ENCODE measurements at regions not wholly inside any gene's neighbourhood (a gene's known extent, or its start where the extent isn't known, plus 50 kb on each side); places are given as distances from the start of the nearest gene placed in this dataset.

DNA sequence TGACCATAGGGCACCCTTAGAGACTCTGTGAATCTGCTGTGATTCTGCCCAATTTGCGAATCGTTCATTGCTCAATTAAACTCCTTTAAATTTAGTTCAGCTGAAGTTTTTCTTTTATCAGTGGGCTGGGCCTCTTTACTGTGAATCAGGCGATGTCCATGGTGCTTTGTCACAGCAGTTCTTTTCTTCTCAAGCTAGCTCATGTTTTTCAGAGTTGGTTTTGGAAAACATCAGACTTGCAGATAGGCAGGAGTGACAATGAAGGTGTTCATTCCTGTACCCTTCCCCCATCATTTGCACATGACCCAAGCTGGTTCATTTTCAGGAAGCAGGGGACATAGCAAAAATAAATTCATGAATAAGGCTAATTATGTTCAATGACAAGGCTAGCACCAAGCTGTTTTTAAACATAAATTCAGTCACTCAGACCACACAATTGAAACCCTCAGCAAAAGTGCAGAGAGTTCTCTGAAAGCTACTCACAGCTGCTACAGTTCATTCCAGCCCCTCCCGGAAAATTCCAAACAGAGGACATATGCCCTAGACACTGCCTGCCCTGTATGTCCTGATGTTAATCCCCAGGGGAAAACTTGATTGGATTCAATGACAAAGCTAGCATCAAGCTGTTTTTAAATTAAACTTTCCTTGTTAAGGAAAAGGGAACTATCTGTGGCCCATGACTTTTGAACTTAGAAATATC lies 383.3 kb downstream of the C12orf75 start:
- DNase-seq = peak; percentile 84

DNA sequence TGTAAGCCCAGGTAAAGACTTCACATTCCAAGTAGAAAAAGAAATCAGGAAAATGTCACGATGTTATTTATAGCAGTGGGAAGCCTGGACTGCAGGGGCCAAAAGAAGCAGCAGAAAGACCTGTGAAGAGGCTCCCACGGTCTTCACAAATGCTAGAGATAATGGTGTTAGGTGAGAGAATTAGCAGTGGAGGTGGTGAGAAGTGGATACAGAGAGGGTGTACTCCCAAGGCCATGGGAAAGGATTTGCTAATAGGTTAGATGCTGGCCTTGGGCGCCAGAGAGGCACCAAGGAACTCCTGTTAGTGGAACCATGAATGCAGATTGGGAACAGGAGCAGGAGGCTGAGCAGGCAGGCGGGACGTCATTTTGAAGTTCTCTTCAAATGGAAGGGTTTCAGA lies 386.1 kb downstream of the C12orf75 start:
- no peak for DNase-seq

DNA sequence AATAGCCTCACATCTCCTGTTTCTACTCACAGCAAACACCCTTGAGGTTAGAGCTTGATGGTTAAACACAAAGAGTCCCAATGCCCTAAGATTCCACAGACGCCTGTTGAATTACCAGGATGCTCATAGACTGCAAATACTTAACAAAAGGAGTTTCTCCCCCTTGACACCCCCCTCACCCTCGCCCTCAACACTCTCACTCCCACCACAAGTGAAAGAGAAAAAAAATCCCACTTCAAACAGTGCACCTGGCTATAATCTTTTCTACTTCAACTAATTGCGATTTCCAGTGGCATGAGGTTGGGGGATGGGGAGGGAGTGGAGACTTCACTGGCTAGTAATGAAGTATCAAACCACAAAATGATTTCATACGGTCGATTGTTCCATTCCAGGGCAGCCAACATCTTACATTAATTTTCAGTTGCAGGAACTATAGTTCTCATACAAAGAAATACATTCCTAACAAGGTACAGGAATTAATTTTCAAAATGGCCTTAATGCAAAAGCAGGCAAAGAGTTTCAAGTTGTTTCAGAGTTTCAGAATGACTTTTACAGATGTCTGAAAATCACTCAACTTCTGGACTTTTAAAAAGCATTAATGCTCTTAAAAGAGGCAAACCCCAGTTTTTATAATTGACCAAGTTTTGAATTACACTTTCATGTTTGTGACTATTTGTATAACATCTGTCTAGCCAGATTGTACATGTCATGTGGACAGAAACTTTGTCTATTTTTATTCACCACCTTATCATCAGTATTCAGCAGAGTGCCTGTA lies 390.7 kb downstream of the C12orf75 start:
- no peak for DNase-seq

DNA sequence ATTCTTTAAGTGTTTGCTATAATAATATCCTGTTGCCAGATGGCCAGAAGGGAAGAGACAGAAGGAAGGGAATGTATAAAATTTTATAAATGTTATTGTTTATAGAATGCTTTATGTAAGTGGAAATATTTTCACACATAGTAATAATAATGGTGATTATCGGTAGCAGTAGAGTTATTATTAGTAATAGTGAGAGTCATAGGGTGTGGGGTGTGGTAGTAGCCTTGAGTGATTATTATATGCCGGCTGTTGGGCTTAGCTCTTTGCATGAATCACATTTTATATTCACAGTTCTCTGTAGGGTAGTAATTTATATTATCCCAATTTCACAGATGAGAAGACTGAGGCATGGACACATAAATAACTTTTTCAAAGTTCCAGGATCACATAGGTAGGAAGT lies 391.4 kb downstream of the C12orf75 start:
- DNase-seq = no peak

DNA sequence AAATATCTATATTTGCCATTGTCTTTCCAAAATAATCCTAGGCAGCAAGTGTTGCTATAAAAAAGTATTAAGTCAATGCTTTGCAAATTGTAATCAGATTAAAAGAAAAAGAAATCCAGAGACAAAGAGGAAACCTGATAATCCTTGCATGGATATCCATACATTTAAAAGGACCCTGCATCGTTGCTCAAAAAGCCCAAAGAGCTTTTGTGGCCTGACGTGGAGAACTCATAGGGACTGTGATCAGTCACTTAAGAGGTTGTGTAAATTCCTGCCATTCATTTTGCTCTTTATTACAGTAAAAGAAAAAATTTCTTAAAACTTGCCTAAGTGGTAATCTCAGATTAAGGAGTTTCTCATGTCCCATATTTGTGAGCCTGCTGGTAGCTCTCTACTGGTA lies 392.6 kb downstream of the C12orf75 start:
- no peak for DNase-seq

DNA sequence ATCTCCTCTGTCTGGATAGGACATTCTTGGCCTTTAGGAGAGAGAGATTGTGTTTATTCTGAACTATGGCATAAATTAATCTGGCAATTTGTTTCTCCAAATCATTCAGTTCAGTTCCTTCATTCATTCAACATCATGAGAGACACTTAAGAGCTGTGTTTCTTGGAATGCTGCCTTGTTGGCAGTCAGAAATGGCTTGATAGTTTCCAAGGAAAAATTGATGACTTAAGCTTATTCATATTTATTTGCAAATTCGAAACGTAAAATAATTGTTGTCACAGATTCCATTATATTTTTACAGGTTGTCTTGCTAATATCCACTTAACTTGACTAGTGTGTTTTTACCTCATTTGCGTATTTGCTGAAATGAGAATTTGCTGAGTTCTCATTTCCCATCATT lies 393.0 kb downstream of the C12orf75 start:
- DNase-seq = no peak

- no peak for DNase-seq
Observed at GRCh38 chr12:105724641-105725040, 394.1 kb downstream of the C12orf75 start.

- no peak for DNase-seq
Observed at GRCh38 chr12:105725054-105725453, 394.6 kb downstream of the C12orf75 start.

DNA sequence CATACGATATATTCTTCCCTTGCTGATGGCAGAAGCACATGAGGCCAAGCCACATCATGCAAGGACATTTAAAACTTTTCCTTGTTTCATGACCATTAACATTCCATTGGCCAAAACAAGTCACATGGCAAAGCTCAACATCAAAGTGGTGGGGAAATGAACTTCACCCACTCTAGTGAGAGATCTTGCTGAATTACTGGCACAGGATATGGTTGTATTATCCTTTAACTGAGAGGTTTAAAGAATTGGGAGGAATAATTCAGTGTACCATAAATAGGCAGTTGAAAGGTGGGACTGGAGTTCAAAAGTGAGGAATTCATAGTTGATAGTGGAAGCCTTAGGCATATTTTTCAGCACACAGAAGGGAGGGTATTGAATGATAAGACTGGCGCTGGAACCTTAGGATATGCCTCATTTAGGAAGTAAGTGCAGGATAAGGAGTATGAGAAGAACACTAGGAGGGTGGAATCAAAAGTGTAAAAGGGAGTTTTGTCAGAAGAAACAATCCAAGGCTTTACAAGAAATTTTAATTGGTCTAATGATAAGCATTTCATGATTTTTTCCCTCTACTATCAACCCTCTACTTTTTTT lies 398.8 kb downstream of the C12orf75 start:
- no peak for DNase-seq

- no peak for DNase-seq
Observed at GRCh38 chr12:105729926-105730325, 399.4 kb downstream of the C12orf75 start.

DNA sequence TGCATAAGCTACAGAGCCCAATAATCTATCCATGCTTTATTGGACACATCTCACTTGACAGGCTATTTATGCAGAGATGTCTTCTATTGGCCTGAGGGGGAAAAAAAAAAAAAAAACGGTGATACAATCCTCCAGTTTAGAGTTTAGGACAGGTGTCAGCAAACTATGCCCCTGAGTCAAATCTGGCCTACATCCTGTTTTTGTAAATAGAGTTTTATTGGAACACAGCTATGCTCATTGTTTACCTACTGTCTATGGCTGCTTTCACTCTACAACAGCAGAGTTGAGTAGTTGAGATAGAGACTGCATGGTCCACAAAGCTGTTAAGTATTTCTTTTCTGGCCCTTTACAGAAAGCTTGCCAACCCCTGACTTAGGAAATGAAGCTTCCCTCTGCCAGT lies 403.1 kb downstream of the C12orf75 start:
- no peak for DNase-seq

GRCh38 chr12:105736498-105736897 lies 402.3 kb downstream of the NUAK1 start:
- no peak for DNase-seq

DNA sequence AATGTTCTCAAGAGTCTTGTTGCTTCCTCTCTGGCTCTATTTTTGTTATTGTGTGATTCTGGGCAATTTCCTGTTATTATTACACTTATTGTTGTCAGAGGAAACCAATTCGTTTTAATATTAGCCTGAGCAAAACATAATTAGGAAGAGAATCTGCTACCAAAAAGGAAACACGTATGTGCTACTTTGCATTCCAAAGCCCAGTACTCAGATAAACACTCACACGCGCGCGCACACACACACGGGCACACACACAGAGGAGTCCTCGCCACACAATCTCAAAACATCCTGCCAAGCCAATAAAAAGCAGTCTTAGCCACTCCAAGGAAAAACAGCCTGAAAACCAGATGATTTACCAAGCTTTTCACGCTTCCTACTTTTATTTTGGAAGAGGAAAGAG lies 400.7 kb downstream of the NUAK1 start:
- DNase-seq = no peak

- peak; percentile 38 for DNase-seq
Observed at GRCh38 chr12:105740369-105740768, 398.4 kb downstream of the NUAK1 start.

GRCh38 chr12:105740970-105741725 lies 397.6 kb downstream of the NUAK1 start:
- peak; percentile 94 for DNase-seq

DNA sequence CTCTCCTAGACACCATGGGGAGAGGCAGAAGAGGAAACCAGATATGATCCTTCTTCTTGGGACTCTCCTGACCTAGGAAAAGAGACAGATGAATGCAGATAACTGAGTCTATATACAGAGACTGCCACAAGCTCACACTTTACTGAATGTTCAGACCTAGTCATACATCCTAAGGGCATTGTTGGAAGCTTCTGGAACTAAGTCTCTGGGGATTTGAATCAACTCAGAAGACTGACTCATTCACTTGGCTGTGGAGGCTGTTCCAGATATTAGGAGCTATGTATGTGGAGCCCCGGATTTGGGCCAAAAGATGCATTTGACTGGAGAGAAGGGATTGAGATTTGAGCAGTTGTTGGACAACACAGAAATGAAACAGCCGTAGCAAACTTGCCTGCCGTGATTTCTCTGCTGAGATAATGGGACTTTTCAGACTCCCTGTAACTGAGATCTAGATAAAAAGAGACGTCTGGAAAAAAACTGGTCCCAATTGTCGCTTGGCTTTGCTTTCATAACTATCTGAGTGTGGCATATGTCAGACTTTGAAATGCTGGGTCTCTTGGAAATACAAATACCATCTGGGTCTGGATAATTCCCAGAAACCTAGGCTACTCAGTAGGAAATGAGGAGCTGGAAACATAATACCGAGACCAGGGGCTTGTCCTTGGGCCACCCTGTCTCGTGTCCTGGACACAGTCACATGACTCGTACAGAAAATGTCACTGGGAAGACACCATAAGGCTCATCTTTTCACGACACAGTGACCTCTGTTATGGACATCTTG lies 396.8 kb downstream of the NUAK1 start:
- DNase-seq = peak; percentile 87

GRCh38 chr12:105742567-105742874 lies 396.2 kb downstream of the NUAK1 start:
- no peak for DNase-seq

- DNase-seq = no peak
Observed at GRCh38 chr12:105744371-105745058, 394.2 kb downstream of the NUAK1 start.

- DNase-seq = no peak
Observed at GRCh38 chr12:105745811-105746210, 392.9 kb downstream of the NUAK1 start.

GRCh38 chr12:105748806-105749600 lies 389.8 kb downstream of the NUAK1 start:
- peak; percentile 86 for DNase-seq

DNA sequence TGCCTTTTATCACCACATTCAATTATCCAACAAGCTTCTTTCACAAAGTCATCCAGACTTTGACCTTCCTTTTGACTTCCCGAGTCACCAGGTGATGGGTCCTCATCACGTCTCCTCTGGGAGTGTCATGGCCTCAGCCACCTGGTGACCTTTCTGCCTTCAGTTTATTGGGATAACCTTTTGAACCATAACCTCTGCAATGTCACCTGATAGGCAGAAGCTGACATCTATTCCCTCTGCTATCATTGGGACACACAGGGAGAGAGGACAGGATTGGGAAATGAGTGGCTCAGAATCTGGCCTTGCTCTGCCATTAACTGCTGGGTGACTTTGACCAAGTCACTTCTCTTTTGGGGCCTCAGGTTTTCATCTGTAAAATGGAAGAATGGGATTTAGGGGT lies 388.7 kb downstream of the NUAK1 start:
- DNase-seq = no peak

All from tongue (tissue), 1 donor.